Islet precursor cell (in vitro differentiated cells): ENCODE measurements at regions not wholly inside any gene's neighbourhood (a gene's known extent, or its start where the extent isn't known, plus 50 kb on each side); places are given as distances from the start of the nearest gene placed in this dataset.
A peak's percentile ranks its signal among the peaks of the same experiment; 100 is the strongest.
"Not testable (repeated sequence)": the region's sequence is repeated elsewhere in the genome, so short reads cannot be mapped to it uniquely, and the experiment has no call there.

Experiments
- DNase-seq: peaks from one replicate; pipeline ENCODE4 v3.0.0-alpha.2; 2018

- DNase-seq = no peak
Observed at GRCh38 chr5:17367256-17367840, 130.7 kb upstream of the TAF11L2 start.

- no peak for DNase-seq
Observed at GRCh38 chr5:17370651-17371050, 127.4 kb upstream of the TAF11L2 start.

DNA sequence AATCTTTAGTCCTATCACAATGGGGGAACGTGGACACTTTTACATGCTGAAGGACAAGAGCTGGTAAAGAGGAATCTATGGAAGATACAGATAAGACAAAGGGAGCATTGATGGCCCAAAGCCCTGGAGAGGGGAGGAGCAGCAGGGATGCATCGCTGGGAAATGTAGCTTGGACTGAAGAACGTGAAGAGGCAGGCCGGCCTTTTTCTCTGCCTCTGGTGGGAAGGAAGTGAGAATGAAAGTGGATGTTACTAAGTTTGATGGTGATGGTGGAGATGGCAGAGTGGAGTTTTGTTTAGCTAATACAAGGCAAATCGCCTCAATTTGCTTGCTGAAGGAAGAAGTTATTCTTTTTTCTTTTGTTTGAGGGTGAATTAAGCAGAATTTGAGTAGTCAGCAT is 124.6 kb upstream of the TAF11L2 start:
- DNase-seq = peak; percentile 71

DNA sequence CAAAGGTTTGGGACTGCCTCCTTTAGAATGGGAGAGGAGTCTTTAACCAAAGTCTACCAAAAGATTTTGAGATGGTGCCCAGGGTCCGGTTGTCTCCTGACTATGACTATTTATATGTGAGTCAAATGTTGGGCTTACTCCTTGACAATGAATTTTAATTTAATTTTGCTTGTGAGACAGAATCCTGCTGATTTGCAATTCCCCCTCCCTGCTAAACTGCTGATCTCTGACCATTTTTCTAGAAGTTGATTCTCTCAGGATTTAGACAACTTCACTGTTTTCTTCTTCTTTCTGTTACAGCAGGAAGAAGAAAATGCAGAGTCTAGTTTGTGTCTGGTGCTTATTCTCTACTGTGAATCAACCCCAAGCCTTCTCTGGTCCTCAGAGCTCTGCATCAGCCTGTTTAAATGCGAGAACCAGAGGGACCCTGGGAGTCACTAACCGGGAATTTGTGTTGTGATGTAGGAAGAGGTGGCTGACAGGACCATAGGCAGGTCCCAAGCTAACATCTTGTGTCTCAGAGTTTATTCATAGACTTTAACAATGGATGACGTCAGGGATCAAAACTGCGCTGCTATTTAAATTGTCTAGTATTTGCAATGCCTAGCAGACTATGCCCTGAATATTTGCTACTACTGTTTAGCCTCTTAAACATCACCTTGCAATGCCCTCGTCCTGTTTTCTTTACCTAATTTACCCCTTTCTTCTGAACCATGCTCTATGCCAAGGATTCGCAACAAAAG is 124.0 kb upstream of the TAF11L2 start:
- DNase-seq = peak; percentile 70

- peak; percentile 95 for DNase-seq
Observed at GRCh38 chr5:17374973-17375742, 122.9 kb upstream of the TAF11L2 start.

- not testable (repeated sequence) for DNase-seq
Observed at GRCh38 chr5:17375886-17376285, 122.1 kb upstream of the TAF11L2 start.

DNA sequence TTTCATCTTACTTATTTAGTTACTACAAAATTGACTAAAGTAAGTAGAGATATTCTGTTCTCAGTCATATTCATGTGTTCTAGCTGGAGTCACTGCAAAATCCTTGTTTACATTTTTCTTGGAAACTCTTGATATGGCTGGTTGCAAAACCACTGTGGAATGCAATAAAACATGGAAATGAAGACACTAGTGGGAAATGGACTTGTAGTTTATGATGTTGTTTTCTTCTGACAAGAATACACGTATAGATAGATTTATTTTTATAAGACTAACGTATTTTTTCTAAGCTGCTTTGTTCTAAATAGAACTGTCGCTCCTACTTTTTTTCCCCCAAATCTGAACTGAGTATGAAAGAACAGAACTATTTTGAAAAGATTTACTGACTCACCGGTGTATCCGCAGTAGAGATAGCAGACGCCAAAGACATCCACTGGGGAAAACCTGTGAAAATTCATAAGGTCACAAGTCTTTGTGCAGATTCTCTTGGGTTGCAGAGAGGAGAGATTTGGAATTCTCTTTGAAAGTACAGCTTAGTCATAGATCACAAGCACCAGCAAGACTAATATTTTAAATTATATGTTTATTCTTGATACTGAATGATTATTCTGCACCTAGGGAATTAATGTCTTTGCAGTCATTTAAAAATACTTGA is 119.6 kb upstream of the TAF11L2 start:
- no peak for DNase-seq

- no peak for DNase-seq
Observed at GRCh38 chr5:17379100-17379951, 118.7 kb upstream of the TAF11L2 start.

- DNase-seq = no peak
Observed at GRCh38 chr5:17381932-17382331, 116.1 kb upstream of the TAF11L2 start.

GRCh38 chr5:17383526-17383925 is 114.5 kb upstream of the TAF11L2 start:
- no peak for DNase-seq

- DNase-seq = no peak
Observed at GRCh38 chr5:17384181-17384580, 113.8 kb upstream of the TAF11L2 start.

DNA sequence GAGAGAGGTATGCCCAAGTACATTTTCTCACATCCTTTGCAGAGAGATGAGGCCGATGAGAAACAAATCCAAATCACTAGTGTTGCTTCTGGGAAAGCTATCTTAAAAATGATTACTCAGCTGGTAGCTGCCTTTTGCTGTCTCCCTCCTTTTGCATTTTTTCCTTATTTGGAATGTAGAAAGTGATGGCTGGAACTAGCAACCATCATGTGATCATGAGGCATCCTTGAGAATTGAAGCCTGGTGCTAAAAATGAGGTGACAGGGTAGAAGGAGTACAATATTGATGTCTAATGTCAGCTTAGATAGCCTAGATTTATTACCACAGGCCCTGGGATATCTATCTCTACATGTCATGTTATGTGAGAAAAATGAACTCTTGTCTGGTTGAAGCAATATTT is 109.3 kb upstream of the TAF11L2 start:
- no peak for DNase-seq

DNA sequence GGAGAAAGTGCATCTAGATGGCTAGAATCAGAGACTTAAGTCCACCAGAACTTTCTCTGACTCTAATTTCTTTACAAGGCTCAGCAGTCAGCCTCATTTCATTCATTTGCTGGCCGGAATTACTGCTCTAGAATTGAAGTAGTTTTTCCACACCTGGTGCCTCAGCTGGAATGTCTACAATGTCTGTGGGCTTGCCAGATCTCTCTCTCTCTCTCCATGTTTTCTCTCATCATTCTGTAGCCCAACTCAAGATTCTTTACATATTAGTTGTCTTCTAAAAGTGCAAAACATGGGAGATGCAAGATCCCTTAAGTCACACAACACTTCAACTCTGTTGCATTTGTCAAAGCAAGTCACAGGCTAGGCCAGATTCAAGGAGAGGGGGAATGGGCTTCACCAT is 103.9 kb upstream of the TAF11L2 start:
- no peak for DNase-seq

GRCh38 chr5:17395106-17395880 is 102.7 kb upstream of the TAF11L2 start:
- DNase-seq = no peak

DNA sequence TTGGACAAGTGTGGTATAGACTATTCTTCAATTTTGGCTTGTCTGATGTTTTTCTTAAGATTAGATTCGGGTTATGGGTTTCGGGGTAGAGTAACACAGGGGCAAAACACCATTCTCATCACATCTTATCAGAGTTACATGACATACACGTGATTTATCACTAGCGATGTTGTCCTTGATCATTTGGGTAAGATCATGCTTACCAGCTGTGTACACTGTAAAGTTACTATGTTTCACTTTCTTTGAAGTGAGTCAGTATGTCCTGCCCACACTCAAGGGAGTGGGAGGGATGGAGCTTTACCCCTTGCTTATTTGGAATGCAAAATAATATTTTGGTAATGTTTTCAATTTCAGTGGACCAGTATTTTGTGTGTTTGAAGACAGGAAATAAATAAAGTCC is 101.8 kb upstream of the TAF11L2 start:
- no peak for DNase-seq

DNA sequence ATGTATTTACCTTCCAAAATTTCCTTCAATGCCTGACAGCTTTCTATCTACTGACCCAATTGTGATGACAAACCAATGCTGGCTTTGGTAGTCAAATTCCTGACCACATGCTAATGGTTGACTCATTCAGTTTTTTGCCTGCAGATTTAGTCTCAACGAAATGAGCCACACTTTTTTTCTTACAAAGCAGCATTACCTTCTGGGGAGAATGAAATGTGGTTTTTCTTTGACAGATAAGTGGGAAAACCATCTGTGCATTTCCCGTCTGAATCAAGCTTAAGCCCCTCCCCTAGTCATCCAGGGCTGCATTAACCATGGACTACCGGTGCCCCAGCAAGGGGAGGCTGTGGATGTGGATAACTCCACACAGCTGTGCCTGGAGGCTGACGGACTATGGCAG is 99.6 kb upstream of the TAF11L2 start:
- peak; percentile 66 for DNase-seq

DNA sequence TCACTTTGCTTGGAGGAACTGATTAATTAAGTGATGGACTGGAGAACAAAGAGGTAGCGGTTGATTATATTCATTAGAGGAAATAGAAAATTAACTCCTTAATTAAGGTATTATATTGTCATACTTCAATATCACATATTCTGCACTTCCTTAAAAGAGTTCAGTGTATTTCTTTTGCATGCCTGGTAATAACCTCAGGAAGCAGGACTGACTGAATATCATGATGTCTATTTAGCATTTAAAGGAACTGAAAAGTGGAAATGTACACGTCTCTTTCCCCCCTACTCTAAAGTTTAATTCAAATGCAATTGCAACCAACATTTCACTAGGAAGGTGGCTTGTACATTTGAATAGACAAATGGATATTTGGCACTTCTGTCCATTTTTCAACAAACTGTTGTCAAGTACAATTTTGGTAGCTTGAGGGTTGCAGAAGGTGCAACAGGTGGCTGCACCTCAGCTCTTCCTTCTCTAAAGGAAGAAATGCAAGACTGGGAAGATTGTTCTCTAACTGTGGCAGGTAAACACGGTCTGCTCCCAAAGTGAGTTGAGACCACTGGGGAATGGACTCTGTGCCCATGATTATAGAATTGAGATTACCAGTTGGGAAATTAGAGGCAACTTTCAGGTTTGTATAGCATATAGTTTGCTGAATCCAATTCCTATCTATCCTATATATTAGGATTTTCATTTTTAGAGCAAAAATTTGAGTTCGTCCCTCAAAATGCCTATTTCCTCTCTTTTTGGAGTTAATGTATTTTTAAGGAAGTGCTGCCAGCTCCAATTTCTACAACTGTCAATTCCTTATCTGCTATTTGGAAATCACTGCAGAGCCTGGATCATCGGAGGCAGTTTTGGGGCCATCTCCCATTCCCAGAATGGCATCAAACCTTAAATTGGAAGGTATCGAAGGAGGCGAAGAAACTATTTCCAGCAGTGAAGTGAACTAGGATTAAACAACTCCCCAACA is 98.9 kb upstream of the TAF11L2 start:
- DNase-seq = no peak

- DNase-seq = no peak
Observed at GRCh38 chr5:17399931-17400330, 98.1 kb upstream of the TAF11L2 start.

- DNase-seq = peak; percentile 84
Observed at GRCh38 chr5:17400724-17401469, 97.1 kb upstream of the TAF11L2 start.
